ENCODE measurements at regions not wholly inside any gene's neighbourhood (a gene's known extent, or its start where the extent isn't known, plus 50 kb on each side); places are given as distances from the start of the nearest gene placed in this dataset.

GRCh38 chr5:65072850-65073249, 304.1 kb downstream of the CWC27 start:
- TF ChIP-seq CTCF (IDR thresholded peaks at IDR 0.05) (no peak), EP300 (IDR thresholded peaks at IDR 0.05) (no peak), POLR2A (IDR thresholded peaks at IDR 0.05) (no peak)

All from ovary (tissue), 3 donors.